ENCODE measurements at regions not wholly inside any gene's neighbourhood (a gene's known extent, or its start where the extent isn't known, plus 50 kb on each side); places are given as distances from the start of the nearest gene placed in this dataset.

- DNase-seq (ENCODE audit: low read depth in 2 of 2), result no peak
Measured at GRCh38 chr2:220220009-220220408, 592.6 kb downstream of the SLC4A3 start.

GRCh38 chr2:220221992-220222391 lies 594.6 kb downstream of the SLC4A3 start:
- DNase-seq (ENCODE audit: low read depth in 2 of 2), result no peak

GRCh38 chr2:220224691-220225543 lies 597.5 kb downstream of the SLC4A3 start:
- no peak for DNase-seq (ENCODE audit: low read depth in 2 of 2)

- no peak for DNase-seq (ENCODE audit: low read depth in 2 of 2)
Measured at GRCh38 chr2:220226076-220226475, 598.6 kb downstream of the SLC4A3 start.

- no peak for DNase-seq (ENCODE audit: low read depth in 2 of 2)
Measured at GRCh38 chr2:220226546-220226945, 599.1 kb downstream of the SLC4A3 start.

GRCh38 chr2:220227266-220227920 lies 600.0 kb downstream of the SLC4A3 start:
- no peak for DNase-seq (ENCODE audit: low read depth in 2 of 2)

GRCh38 chr2:220228310-220229006 lies 601.0 kb downstream of the SLC4A3 start:
- DNase-seq (ENCODE audit: low read depth in 2 of 2), result no peak

GRCh38 chr2:220240641-220241040 lies 613.2 kb downstream of the SLC4A3 start:
- no peak for DNase-seq (ENCODE audit: low read depth in 2 of 2)

- DNase-seq (ENCODE audit: low read depth in 2 of 2), result no peak
Measured at GRCh38 chr2:220241423-220241822, 614.0 kb downstream of the SLC4A3 start.

- DNase-seq (ENCODE audit: low read depth in 2 of 2), result no peak
Measured at GRCh38 chr2:220243571-220243970, 616.1 kb downstream of the SLC4A3 start.

GRCh38 chr2:220246386-220246785 lies 619.0 kb downstream of the SLC4A3 start:
- no peak for DNase-seq (ENCODE audit: low read depth in 2 of 2)

- no peak for DNase-seq (ENCODE audit: low read depth in 2 of 2)
Measured at GRCh38 chr2:220247588-220248350, 620.3 kb downstream of the SLC4A3 start.

GRCh38 chr2:220259662-220260061 lies 632.2 kb downstream of the SLC4A3 start:
- no peak for DNase-seq (ENCODE audit: low read depth in 2 of 2)

- DNase-seq (ENCODE audit: low read depth in 2 of 2), result no peak
Measured at GRCh38 chr2:220263300-220263699, 635.9 kb downstream of the SLC4A3 start.

- no peak for DNase-seq (ENCODE audit: low read depth in 2 of 2)
Measured at GRCh38 chr2:220269367-220269766, 641.9 kb downstream of the SLC4A3 start.

- no peak for DNase-seq (ENCODE audit: low read depth in 2 of 2)
Measured at GRCh38 chr2:220270481-220271070, 643.1 kb downstream of the SLC4A3 start.

- DNase-seq (ENCODE audit: low read depth in 2 of 2), result no peak
Measured at GRCh38 chr2:220272656-220273055, 645.2 kb downstream of the SLC4A3 start.

- no peak for DNase-seq (ENCODE audit: low read depth in 2 of 2)
Measured at GRCh38 chr2:220273082-220273481, 645.7 kb downstream of the SLC4A3 start.

- DNase-seq (ENCODE audit: low read depth in 2 of 2), result no peak
Measured at GRCh38 chr2:220275454-220275853, 648.0 kb downstream of the SLC4A3 start.

GRCh38 chr2:220276741-220277444 lies 649.5 kb downstream of the SLC4A3 start:
- no peak for DNase-seq (ENCODE audit: low read depth in 2 of 2)

- DNase-seq (ENCODE audit: low read depth in 2 of 2), result no peak
Measured at GRCh38 chr2:220277445-220277975, 650.1 kb downstream of the SLC4A3 start.
